ENCODE measurements at regions not wholly inside any gene's neighbourhood (a gene's known extent, or its start where the extent isn't known, plus 50 kb on each side); places are given as distances from the start of the nearest gene placed in this dataset.
"Not testable (repeated sequence)": the region's sequence is repeated elsewhere in the genome, so short reads cannot be mapped to it uniquely, and the experiment has no call there.

GRCh38 chr14:105993814-105994213 lies 467.4 kb downstream of the TMEM121 start:
- 20% methylated on average over 4 of the region's 8 CpGs for WGBS (ENCODE audit: missing lambda C conversion rate)
- FAIRE-seq = no peak
- ChIA-PET CTCF (interaction anchor here (0.8 kb wide), 1 partner anchor 456 kb away, joined by 3 read pairs; no protein-coding TSS in a partner anchor), POLR2A (no interaction called here)
- no peak for ATAC-seq
- TF ChIP-seq KDM5A (IDR thresholded peaks at IDR 0.05) = no peak
- no peak for TF ChIP-seq RARB (CRISPR knock-in tag; IDR thresholded peaks at IDR 0.05)
- TF ChIP-seq, protein P1, sequence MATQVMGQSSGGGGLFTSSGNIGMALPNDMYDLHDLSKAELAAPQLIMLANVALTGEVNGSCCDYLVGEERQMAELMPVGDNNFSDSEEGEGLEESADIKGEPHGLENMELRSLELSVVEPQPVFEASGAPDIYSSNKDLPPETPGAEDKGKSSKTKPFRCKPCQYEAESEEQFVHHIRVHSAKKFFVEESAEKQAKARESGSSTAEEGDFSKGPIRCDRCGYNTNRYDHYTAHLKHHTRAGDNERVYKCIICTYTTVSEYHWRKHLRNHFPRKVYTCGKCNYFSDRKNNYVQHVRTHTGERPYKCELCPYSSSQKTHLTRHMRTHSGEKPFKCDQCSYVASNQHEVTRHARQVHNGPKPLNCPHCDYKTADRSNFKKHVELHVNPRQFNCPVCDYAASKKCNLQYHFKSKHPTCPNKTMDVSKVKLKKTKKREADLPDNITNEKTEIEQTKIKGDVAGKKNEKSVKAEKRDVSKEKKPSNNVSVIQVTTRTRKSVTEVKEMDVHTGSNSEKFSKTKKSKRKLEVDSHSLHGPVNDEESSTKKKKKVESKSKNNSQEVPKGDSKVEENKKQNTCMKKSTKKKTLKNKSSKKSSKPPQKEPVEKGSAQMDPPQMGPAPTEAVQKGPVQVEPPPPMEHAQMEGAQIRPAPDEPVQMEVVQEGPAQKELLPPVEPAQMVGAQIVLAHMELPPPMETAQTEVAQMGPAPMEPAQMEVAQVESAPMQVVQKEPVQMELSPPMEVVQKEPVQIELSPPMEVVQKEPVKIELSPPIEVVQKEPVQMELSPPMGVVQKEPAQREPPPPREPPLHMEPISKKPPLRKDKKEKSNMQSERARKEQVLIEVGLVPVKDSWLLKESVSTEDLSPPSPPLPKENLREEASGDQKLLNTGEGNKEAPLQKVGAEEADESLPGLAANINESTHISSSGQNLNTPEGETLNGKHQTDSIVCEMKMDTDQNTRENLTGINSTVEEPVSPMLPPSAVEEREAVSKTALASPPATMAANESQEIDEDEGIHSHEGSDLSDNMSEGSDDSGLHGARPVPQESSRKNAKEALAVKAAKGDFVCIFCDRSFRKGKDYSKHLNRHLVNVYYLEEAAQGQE (IDR thresholded peaks at IDR 0.05) = no peak
- no peak for TF ChIP-seq SMC3 (IDR thresholded peaks at IDR 0.05)
- TF ChIP-seq MAZ (IDR thresholded peaks at IDR 0.05; ENCODE audit: borderline replicate concordance, low read depth, low read length) = no peak
- TF ChIP-seq CBX8 (IDR thresholded peaks at IDR 0.05) = no peak
- no peak for TF ChIP-seq NPAS2 (CRISPR knock-in tag; IDR thresholded peaks at IDR 0.05; ENCODE audit: borderline replicate concordance)
- TF ChIP-seq NFE2L2 (conservative IDR thresholded peaks at IDR 0.05; ENCODE audit: low read length) = no peak
- no peak for TF ChIP-seq KDM1A (IDR thresholded peaks at IDR 0.05; ENCODE audit: low read depth)
- TF ChIP-seq CHD2 (IDR thresholded peaks at IDR 0.05; ENCODE audit: low read length, partially characterized antibody) = no peak
- no peak for DNase-seq (ENCODE audit: low read depth in 1 of 2, low spot score in 1 of 2)
- Histone ChIP-seq H3K27ac (no peak overlapping the region), H3K9me3 (no peaks in the 10 kb centered on the region), H3K4me1 (no peaks in the 10 kb centered on the region), H3K4me3 (no peak overlapping the region), H3K4me2 (no peak overlapping the region)

DNA sequence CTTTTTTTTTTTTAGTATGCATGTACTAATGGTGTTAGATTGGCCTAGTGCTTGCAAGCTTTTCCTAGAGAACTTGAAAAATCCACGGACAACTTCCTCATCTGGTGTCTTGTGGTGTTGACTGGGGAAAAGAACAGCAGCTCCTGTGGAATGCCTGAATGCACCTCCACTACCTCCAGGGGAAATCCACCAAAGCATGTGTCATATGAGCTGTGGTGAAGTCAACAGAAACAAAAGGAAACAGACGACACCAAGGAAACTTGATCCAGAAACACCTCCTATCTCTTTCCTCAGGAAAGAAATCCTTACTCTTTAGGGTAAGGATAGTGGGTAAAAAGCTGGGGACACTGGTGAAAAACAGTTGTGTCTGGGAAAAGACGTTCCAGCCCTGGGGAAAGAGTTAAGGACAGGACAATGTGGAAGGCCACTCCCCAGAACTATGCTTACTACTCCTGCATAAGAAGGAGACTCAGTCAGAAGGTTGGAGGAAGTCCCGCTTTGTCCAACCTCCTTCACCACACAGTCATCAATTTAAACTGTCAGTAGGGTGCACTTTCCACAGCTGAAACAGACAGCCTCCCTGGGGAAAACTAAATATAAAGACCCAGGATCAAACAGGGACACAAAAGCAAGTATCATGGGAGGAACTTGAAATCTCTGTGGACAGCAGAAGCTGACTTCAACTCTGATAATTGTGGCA lies 468.8 kb downstream of the TMEM121 start:
- H3K9me3 ChIP-seq; CTCF ChIA-PET; H3K4me3 ChIP-seq; DNase-seq (ENCODE audit: low read depth in 1 of 2, low spot score in 1 of 2); POLR2A ChIA-PET; H3K4me2 ChIP-seq; H3K4me1 ChIP-seq; H3K27ac ChIP-seq; ATAC-seq: not testable (repeated sequence)
- 8% methylated on average over 4 of the region's 4 CpGs for WGBS (ENCODE audit: missing lambda C conversion rate)
- FAIRE-seq = peak; percentile 99

DNA sequence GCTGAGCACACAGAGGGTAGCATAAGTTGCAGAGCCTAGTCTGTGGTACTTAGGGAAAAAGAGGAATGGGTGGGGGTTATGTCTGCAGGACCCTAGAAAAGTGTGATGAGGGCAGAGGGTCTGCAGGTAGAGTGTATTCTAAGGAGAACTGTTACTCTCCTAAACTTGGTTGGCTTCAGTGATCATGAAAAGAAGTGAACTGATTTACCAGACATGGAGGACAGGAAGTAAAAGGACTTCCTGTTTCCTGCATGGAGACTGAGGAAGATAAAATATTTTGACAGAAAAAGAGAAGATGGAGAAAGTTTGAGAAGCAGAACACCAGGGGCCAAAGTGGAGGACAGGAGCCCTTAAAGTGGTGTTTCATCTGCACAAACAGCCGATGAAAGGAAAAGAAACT lies 472.2 kb downstream of the TMEM121 start:
- POLR2A ChIA-PET; H3K9me3 ChIP-seq; DNase-seq (ENCODE audit: low read depth in 1 of 2, low spot score in 1 of 2); H3K4me1 ChIP-seq; ATAC-seq; H3K4me2 ChIP-seq; H3K4me3 ChIP-seq; CTCF ChIA-PET; H3K27ac ChIP-seq: not testable (repeated sequence)
- FAIRE-seq = peak; percentile 87
- 53% methylated on average over 1 of the region's 1 CpG for WGBS (ENCODE audit: missing lambda C conversion rate)

GRCh38 chr14:105999361-106000028 lies 473.1 kb downstream of the TMEM121 start:
- ChIA-PET POLR2A (no interaction called here), CTCF (no interaction called here)
- Histone ChIP-seq H3K27ac (no peak overlapping the region), H3K4me1 (no peaks in the 10 kb centered on the region), H3K4me3 (no peak overlapping the region), H3K4me2 (no peak overlapping the region), H3K9me3 (peaks cover 4% of the 10 kb centered on the region; the same call in 1 of the 3 replicates)
- no peak for FAIRE-seq
- TF ChIP-seq NR3C1 (IDR thresholded peaks at IDR 0.05) = no peak
- no peak for TF ChIP-seq EHF (CRISPR knock-in tag; IDR thresholded peaks at IDR 0.05)
- TF ChIP-seq, protein P2, sequence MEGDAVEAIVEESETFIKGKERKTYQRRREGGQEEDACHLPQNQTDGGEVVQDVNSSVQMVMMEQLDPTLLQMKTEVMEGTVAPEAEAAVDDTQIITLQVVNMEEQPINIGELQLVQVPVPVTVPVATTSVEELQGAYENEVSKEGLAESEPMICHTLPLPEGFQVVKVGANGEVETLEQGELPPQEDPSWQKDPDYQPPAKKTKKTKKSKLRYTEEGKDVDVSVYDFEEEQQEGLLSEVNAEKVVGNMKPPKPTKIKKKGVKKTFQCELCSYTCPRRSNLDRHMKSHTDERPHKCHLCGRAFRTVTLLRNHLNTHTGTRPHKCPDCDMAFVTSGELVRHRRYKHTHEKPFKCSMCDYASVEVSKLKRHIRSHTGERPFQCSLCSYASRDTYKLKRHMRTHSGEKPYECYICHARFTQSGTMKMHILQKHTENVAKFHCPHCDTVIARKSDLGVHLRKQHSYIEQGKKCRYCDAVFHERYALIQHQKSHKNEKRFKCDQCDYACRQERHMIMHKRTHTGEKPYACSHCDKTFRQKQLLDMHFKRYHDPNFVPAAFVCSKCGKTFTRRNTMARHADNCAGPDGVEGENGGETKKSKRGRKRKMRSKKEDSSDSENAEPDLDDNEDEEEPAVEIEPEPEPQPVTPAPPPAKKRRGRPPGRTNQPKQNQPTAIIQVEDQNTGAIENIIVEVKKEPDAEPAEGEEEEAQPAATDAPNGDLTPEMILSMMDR (IDR thresholded peaks at IDR 0.05) = peak; percentile 28; the same call in 2 of the 3 replicates
- TF ChIP-seq RAD21 (conservative IDR thresholded peaks at IDR 0.05 in 1 of 2, IDR thresholded peaks at IDR 0.05 in 1 of 2) = peak in 1 of 2 experiments; percentile 21; a peak in 1 of 5 replicates
- no peak for TF ChIP-seq HOXB5 (CRISPR knock-in tag; IDR thresholded peaks at IDR 0.05)
- peak in 1 of 2 experiments; percentile 84 for DNase-seq (ENCODE audit: low read depth in 1 of 2, low spot score in 1 of 2)
- ATAC-seq = peak in 1 of 2 experiments; percentile 58; a peak in 3 of 6 replicates
- WGBS (ENCODE audit: missing lambda C conversion rate) = 25% methylated on average over 4 of the region's 15 CpGs

DNA sequence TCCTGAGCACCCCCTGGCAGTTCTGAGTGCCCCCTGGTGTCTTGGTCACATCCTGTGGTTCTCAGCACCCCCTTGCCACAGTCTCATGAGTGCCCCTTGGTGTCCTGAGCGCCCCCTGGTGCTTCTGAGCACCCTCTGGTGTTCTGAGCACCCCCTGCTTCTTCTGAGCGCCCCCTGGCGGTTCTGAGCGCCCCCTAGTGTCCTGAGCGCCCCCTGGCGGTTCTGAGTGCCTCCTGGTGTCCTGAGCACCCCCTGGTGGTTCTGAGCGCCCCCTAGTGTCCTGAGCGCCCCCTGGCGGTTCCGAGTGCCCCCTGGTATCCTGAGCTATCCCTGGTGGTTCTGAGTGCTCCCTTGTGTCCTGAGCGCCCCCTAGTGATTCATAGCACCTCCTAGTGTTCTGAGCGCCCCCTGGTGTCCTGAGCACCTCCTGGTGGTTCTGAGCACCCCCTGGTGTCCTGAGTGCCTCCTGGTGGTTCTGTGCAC lies 473.7 kb downstream of the TMEM121 start:
- ATAC-seq; POLR2A ChIA-PET; DNase-seq (ENCODE audit: low read depth in 1 of 2, low spot score in 1 of 2); H3K4me3 ChIP-seq; H3K9me3 ChIP-seq; H3K4me2 ChIP-seq; FAIRE-seq; CTCF ChIA-PET; H3K27ac ChIP-seq; H3K4me1 ChIP-seq: not testable (repeated sequence)
- 50% methylated on average over 2 of the region's 12 CpGs for WGBS (ENCODE audit: missing lambda C conversion rate)

- DNase-seq (ENCODE audit: low read depth in 1 of 2, low spot score in 1 of 2); H3K4me2 ChIP-seq; H3K27ac ChIP-seq; POLR2A ChIA-PET; H3K9me3 ChIP-seq; FAIRE-seq; H3K4me1 ChIP-seq; ATAC-seq; H3K4me3 ChIP-seq: not testable (repeated sequence)
- CTCF ChIA-PET = interaction anchor here (0.6 to 0.8 kb wide), 2 partner anchors 39 to 56 kb away, joined by 3 read pairs; no protein-coding TSS in a partner anchor
- 0% methylated on average over 2 of the region's 3 CpGs for WGBS (ENCODE audit: missing lambda C conversion rate)
These were observed 474.9 kb downstream of the TMEM121 start for GRCh38 chr14:106001277-106001676.
